Fibroblast of upper back skin (primary cell): ENCODE measurements at regions not wholly inside any gene's neighbourhood (a gene's known extent, or its start where the extent isn't known, plus 50 kb on each side); places are given as distances from the start of the nearest gene placed in this dataset.
A peak's percentile ranks its signal among the peaks of the same experiment; 100 is the strongest.
"Not testable (repeated sequence)": the region's sequence is repeated elsewhere in the genome, so short reads cannot be mapped to it uniquely, and the experiment has no call there.

ENCODE experiments used
- DNase-seq: peaks from one replicate; pipeline ENCODE4 v3.0.0-alpha.2; 2013

- no peak for DNase-seq
These were observed 133.2 kb upstream of the RFX3 start for GRCh38 chr9:3658964-3659363.

GRCh38 chr9:3656224-3656623 is 130.4 kb upstream of the RFX3 start:
- DNase-seq = no peak

- no peak for DNase-seq
These were observed 125.3 kb upstream of the RFX3 start for GRCh38 chr9:3650994-3651622.

GRCh38 chr9:3648722-3649246 is 123.0 kb upstream of the RFX3 start:
- DNase-seq = no peak

GRCh38 chr9:3648266-3648665 is 122.5 kb upstream of the RFX3 start:
- DNase-seq = no peak

- no peak for DNase-seq
These were observed 121.9 kb upstream of the RFX3 start for GRCh38 chr9:3647652-3648051.

GRCh38 chr9:3646226-3646625 is 120.4 kb upstream of the RFX3 start:
- DNase-seq = no peak

GRCh38 chr9:3642075-3642474 is 116.3 kb upstream of the RFX3 start:
- DNase-seq = not testable (repeated sequence)

- DNase-seq = no peak
These were observed 103.7 kb upstream of the RFX3 start for GRCh38 chr9:3629495-3629894.

- DNase-seq = peak; percentile 8
These were observed 102.4 kb upstream of the RFX3 start for GRCh38 chr9:3628239-3628638.

GRCh38 chr9:3608011-3608410 is 82.2 kb upstream of the RFX3 start:
- no peak for DNase-seq

GRCh38 chr9:3600672-3601071 is 74.9 kb upstream of the RFX3 start:
- DNase-seq = no peak

- DNase-seq = no peak
These were observed 72.0 kb upstream of the RFX3 start for GRCh38 chr9:3597792-3598191.

- DNase-seq = no peak
These were observed 60.3 kb upstream of the RFX3 start for GRCh38 chr9:3586066-3586465.

GRCh38 chr9:3585606-3586005 is 59.8 kb upstream of the RFX3 start:
- no peak for DNase-seq

GRCh38 chr9:3578786-3579185 is 53.0 kb upstream of the RFX3 start:
- peak; percentile 68 for DNase-seq

- DNase-seq = no peak
These were observed 50.5 kb upstream of the RFX3 start for GRCh38 chr9:3576328-3576727.

GRCh38 chr9:3575821-3576220 is 50.0 kb upstream of the RFX3 start:
- DNase-seq = no peak
